Natural killer cell (primary cell): ENCODE measurements at regions not wholly inside any gene's neighbourhood (a gene's known extent, or its start where the extent isn't known, plus 50 kb on each side); places are given as distances from the start of the nearest gene placed in this dataset.

Experiments
- ATAC-seq, 3 donors: fragments of 150-1000 bp in 2 of 3; fragments of 200-7000 bp in 1 of 3; cut with Tn5 transposase; 1 replicate in 1 of 3; 2 replicates in 2 of 3; pipeline ENCODE4 v1.10.0; 2021; ENCODE audit warnings: mild to moderate bottlenecking in 2 of 3, moderate library complexity in 2 of 3
- DNase-seq, 2 donors: peaks; one replicate each; pipeline versions ENCODE4 v3.0.0 to v3.0.0-alpha.2; 2013 to 2021; ENCODE audit warnings: mixed read lengths in 1 of 2
- H3K27ac ChIP-seq: one replicate; pipeline ENCODE4 v1.5.1; 2013; ENCODE audit warnings: mild to moderate bottlenecking, low read length
- H3K27me3 ChIP-seq: one replicate; pipeline ENCODE4 v1.6.1; 2013; ENCODE audit warnings: low read length; ENCODE audit not compliant: control insufficient read depth, insufficient read depth
- H3K36me3 ChIP-seq: one replicate; pipeline ENCODE4 v1.6.1; 2013; ENCODE audit warnings: low read length; ENCODE audit not compliant: control insufficient read depth, insufficient read depth
- H3K4me1 ChIP-seq: one replicate; pipeline ENCODE4 v1.6.1; 2013; ENCODE audit warnings: low read length; ENCODE audit not compliant: control insufficient read depth, insufficient read depth
- H3K4me3 ChIP-seq: one replicate; pipeline ENCODE4 v1.5.1; 2013; ENCODE audit warnings: low read length
- H3K9me3 ChIP-seq: one replicate; pipeline ENCODE4 v1.6.1; 2013; ENCODE audit warnings: low read length; ENCODE audit not compliant: control insufficient read depth, insufficient read depth
- H3K27ac Mint-ChIP-seq, 2 donors: one replicate each; pipeline ENCODE4 v1.8.0; 2022; ENCODE audit warnings: mild to moderate bottlenecking in 2 of 2, mixed read lengths in 2 of 2, moderate library complexity in 1 of 2
- H3K27me3 Mint-ChIP-seq, 2 donors: one replicate each; pipeline ENCODE4 v1.8.0; 2022; ENCODE audit warnings: low read depth in 2 of 2, mixed read lengths in 2 of 2
- H3K36me3 Mint-ChIP-seq: one replicate; pipeline ENCODE4 v1.8.0; 2022; ENCODE audit warnings: mixed read lengths
- H3K4me1 Mint-ChIP-seq, 2 donors: one replicate each; pipeline ENCODE4 v1.8.0; 2022; ENCODE audit warnings: mixed read lengths in 2 of 2
- H3K4me3 Mint-ChIP-seq: one replicate; pipeline ENCODE4 v1.8.0; 2022; ENCODE audit warnings: mild to moderate bottlenecking, moderate library complexity, mixed read lengths
- H3K9me3 Mint-ChIP-seq, 2 donors: one replicate each; pipeline ENCODE4 v1.8.0; 2022; ENCODE audit warnings: mixed read lengths in 2 of 2
- CTCF ChIP-seq: fragments of 200-600 bp; IDR thresholded peaks from one replicate; pipeline ENCODE4 v1.8.0; 2022; ENCODE audit warnings: antibody characterized with exemption
- WGBS: methylation state at CpG from one replicate; pipeline ENCODE4 v1.1.7; 2013; ENCODE audit warnings: missing lambda C conversion rate; ENCODE audit not compliant: insufficient coverage; 5-methylcytosine and 5-hydroxymethylcytosine counted together
- intact Hi-C: fragments of 100-400 bp; cut with micrococcal nuclease; formaldehyde crosslinking; loops from one replicate; pipeline ENCODE4 v1.14.2; 2022

DNA sequence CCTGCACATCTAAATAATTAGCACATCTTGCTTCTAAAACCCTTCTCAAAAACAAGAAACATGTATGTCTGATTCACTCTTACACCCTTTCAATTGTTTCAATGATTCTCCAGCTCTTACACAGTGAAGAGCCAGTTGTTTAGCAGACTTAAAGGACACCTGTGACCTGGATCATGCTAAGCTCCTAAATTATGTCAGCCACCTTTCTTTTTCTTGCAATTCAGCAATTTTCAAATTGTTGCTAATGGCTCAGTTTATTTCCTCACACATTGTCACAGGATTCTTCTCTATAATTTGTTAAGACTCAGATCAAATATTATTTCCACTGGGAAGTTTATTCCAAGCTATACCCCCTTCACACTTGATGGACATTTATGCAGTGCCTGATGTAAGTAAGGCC, 413.2 kb downstream of the PLA2G4A start:
- Mint-ChIP-seq H3K4me3 (no peak overlapping the region), H3K27ac (no peak overlapping the region), H3K4me1 (no peaks in the 10 kb centered on the region), H3K9me3 (peaks cover 14 to 22% of the 10 kb centered on the region in 2 donors), H3K36me3 (no peaks in the 10 kb centered on the region), H3K27me3 (no peaks in the 10 kb centered on the region)
- Histone ChIP-seq H3K4me3 (no peak overlapping the region), H3K4me1 (no peaks in the 10 kb centered on the region), H3K27me3 (no peaks in the 10 kb centered on the region), H3K9me3 (no peaks in the 10 kb centered on the region), H3K36me3 (no peaks in the 10 kb centered on the region), H3K27ac (no peak overlapping the region)
- intact Hi-C loops: no loop called here
- ATAC-seq: no peak
- TF ChIP-seq CTCF: no peak
- DNase-seq: no peak

DNA sequence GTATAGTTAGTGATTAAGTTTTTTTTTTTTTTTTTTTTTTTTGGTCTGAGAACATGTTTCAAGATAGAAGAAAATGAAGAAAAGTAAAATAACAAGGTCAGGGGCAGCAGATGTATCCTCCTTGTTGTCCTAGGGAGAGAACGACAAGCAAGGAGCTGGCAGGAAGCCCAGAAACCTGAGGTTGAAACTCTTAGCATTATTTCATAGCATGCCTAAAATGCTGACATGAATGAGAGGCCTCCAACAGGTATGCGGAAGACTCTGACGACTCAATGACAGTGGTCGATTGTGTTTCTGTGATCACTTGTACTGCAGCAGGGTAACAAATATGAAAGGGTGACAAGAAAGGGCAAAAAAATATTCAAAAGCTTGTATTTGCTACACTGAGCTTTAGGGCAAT, 415.9 kb downstream of the PLA2G4A start:
- ATAC-seq: no peak
- 46% methylated on average over 4 of the region's 4 CpGs for WGBS

DNA sequence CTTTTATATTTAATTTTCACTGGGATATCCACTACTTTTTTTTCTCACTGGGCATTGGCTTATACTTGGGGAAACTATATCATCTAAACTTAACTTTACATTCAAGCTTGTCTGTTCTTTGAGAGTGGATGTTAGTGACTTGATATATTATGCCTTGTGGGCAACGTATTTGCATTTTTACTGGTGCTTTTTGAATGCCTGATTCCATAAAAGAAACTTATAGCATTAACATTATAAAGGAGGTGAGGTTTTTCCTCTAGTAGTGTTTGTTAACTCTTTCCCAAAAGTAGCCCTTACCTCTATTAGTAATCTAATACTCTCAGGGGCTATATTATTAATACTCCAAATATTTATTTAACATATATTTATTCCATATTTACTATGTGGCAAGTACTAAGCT, 416.5 kb downstream of the PLA2G4A start:
- no peak overlapping the region for H3K4me3 Mint-ChIP-seq
- H3K9me3 Mint-ChIP-seq: peaks cover 12 to 18% of the 10 kb centered on the region in 2 donors
- H3K4me1 Mint-ChIP-seq: no peaks in the 10 kb centered on the region
- ATAC-seq: no peak
- no CpG with 5 or more reads among the region's 1 CpG for WGBS
- Histone ChIP-seq H3K9me3 (no peaks in the 10 kb centered on the region), H3K4me1 (no peaks in the 10 kb centered on the region), H3K4me3 (no peak overlapping the region), H3K36me3 (no peaks in the 10 kb centered on the region), H3K27ac (no peak overlapping the region), H3K27me3 (no peaks in the 10 kb centered on the region)
- H3K27ac Mint-ChIP-seq: no peak overlapping the region
- DNase-seq: no peak
- H3K36me3 Mint-ChIP-seq: no peaks in the 10 kb centered on the region
- intact Hi-C loops: no loop called here
- H3K27me3 Mint-ChIP-seq: no peaks in the 10 kb centered on the region
- TF ChIP-seq CTCF: no peak

More for the DNA sequence above, 415.9 kb downstream of the PLA2G4A start:
- Mint-ChIP-seq H3K9me3 (peaks cover 12 to 22% of the 10 kb centered on the region in 2 donors), H3K4me1 (no peaks in the 10 kb centered on the region), H3K36me3 (no peaks in the 10 kb centered on the region), H3K27me3 (no peaks in the 10 kb centered on the region), H3K27ac (no peak overlapping the region), H3K4me3 (no peak overlapping the region)
- intact Hi-C loops: no loop called here
- Histone ChIP-seq H3K9me3 (no peaks in the 10 kb centered on the region), H3K27me3 (no peaks in the 10 kb centered on the region), H3K4me1 (no peaks in the 10 kb centered on the region), H3K27ac (no peak overlapping the region), H3K36me3 (no peaks in the 10 kb centered on the region), H3K4me3 (no peak overlapping the region)
- DNase-seq: no peak
- TF ChIP-seq CTCF: no peak

GRCh38 chr1:187249196-187249595, 420.4 kb downstream of the PLA2G4A start:
- intact Hi-C loops: no loop called here
- no peaks in the 10 kb centered on the region for H3K27me3 ChIP-seq
- H3K4me1 ChIP-seq: no peaks in the 10 kb centered on the region
- peaks cover 3 to 7% of the 10 kb centered on the region in 2 donors for H3K9me3 Mint-ChIP-seq
- ATAC-seq (no peak), DNase-seq (no peak)
- no peak overlapping the region for H3K27ac Mint-ChIP-seq
- no CpG with 5 or more reads among the region's 1 CpG for WGBS
- no peak for TF ChIP-seq CTCF
- H3K36me3 Mint-ChIP-seq: no peaks in the 10 kb centered on the region
- no peak overlapping the region for H3K4me3 ChIP-seq
- H3K27ac ChIP-seq: no peak overlapping the region
- no peaks in the 10 kb centered on the region for H3K36me3 ChIP-seq
- no peak overlapping the region for H3K4me3 Mint-ChIP-seq
- no peaks in the 10 kb centered on the region for H3K27me3 Mint-ChIP-seq
- no peaks in the 10 kb centered on the region for H3K9me3 ChIP-seq
- no peaks in the 10 kb centered on the region for H3K4me1 Mint-ChIP-seq
